ENCODE measurements at regions not wholly inside any gene's neighbourhood (a gene's known extent, or its start where the extent isn't known, plus 50 kb on each side); places are given as distances from the start of the nearest gene placed in this dataset.
"Not testable (repeated sequence)": the region's sequence is repeated elsewhere in the genome, so short reads cannot be mapped to it uniquely, and the experiment has no call there.

DNA sequence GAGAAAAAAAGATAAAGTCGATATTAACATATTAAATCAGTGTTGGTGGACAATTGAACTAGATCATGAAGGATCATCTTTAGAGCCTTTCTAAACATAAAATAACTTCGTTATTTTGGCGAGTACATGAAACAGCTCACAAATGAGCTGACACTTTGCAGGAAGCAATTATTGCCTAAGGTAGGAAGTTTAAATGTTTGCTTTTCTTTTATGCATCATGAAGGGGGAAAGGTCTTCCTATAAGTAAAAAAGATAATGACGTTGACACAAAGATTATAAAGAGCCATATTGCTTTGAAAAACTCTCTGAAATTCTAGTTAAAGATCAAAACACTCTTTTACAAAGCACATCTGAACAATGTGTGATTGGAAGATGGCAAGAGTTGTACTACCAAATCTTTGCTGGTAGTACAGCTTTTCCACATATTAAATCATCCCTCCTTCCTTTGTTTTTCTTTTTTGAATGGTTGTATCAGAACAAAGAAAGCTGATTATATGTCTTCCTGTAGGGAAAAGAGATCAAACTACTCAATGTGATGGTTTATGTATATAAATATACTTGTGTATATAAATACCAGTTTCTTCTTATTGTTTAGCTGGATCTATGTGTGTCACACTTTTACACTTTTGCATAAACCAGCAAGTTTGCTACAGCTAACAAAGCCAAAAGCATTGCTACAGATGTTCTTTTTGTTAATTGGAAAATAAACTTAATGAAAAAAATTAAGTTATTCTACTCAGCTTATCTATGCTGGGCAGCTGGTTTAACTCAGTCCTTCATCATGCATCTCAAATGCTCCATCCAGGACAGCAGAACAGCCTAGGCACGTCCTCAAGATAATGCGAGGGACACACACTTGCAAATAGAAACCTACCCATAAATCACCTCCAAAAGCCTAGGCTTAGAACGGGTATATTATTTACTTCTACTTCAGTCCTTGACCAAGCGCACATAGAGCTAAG, 850.8 kb upstream of the ROBO1 start:
- DNase-seq (ENCODE audit: low read depth): no peak
- no peak overlapping the region for H3K4me3 ChIP-seq (ENCODE audit: low read depth, low read length)
- TF ChIP-seq, protein P1, sequence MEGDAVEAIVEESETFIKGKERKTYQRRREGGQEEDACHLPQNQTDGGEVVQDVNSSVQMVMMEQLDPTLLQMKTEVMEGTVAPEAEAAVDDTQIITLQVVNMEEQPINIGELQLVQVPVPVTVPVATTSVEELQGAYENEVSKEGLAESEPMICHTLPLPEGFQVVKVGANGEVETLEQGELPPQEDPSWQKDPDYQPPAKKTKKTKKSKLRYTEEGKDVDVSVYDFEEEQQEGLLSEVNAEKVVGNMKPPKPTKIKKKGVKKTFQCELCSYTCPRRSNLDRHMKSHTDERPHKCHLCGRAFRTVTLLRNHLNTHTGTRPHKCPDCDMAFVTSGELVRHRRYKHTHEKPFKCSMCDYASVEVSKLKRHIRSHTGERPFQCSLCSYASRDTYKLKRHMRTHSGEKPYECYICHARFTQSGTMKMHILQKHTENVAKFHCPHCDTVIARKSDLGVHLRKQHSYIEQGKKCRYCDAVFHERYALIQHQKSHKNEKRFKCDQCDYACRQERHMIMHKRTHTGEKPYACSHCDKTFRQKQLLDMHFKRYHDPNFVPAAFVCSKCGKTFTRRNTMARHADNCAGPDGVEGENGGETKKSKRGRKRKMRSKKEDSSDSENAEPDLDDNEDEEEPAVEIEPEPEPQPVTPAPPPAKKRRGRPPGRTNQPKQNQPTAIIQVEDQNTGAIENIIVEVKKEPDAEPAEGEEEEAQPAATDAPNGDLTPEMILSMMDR (IDR thresholded peaks at IDR 0.05; ENCODE audit: insufficient read depth, low read length): no peak

DNA sequence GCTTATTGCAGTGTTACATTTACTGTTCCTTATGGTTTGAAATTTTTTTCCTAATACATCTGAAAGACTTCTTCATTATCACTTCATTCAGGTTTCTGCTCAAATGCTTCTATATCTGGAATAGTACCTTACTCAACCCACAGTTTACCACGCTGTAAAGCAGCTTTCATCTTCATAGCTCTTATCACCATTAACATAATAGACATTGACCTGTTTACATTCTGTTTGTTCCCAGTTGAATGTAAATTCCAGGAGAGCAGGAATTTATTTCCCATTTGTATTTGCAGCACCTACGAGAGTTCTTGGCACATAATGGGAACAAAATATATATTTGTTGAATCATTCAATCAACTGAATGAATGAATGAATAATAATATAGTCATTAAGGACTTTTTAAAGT, 844.6 kb upstream of the ROBO1 start:
- TF ChIP-seq, protein P1 (IDR thresholded peaks at IDR 0.05; ENCODE audit: insufficient read depth, low read length): no peak

DNA sequence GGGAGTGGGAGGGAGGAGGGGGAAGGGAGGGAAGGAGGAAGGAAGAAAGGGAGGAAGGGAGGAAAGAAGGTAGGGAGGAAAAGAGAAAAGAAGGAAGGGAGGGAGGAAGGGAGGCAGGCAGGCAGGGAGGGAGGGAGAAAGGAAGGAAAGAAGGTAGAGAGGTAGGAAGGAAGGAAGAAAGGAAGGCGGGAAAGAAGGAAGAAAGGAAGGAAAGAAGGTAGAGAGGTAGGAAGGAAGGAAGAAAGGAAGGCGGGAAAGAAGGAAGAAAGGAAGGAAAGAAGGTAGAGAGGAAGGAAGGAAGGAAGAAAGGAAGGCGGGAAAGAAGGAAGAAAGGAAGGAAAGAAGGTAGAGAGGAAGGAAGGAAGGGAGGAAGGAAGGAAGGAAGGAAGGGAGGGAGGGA, 840.3 kb upstream of the ROBO1 start:
- not testable (repeated sequence) for DNase-seq (ENCODE audit: low read depth); H3K4me3 ChIP-seq (ENCODE audit: low read depth, low read length)

More for the DNA sequence above, 844.6 kb upstream of the ROBO1 start:
- H3K4me3 ChIP-seq (ENCODE audit: low read depth, low read length): no peak overlapping the region
- no peak for DNase-seq (ENCODE audit: low read depth)

DNA sequence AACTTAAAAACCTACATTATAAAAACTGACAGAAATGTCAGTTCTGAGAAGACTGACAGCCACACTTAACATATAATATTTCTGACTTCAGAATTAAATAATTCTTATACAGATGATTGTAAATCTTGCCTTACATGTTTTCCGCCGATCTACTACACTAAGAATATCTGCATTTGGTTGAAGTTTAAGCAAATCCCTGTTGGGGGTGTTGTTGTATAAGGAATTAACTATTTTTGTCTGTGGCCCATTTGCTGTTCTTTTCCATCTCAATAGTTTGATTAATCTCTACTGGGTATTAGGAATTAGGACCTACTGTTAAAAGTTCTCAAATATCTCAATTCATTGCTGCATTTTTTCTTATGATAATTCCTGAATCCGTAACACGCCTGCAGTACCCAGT, 838.3 kb upstream of the ROBO1 start:
- no peak for DNase-seq (ENCODE audit: low read depth)
- H3K4me3 ChIP-seq (ENCODE audit: low read depth, low read length): no peak overlapping the region
- TF ChIP-seq, protein P1 (IDR thresholded peaks at IDR 0.05; ENCODE audit: insufficient read depth, low read length): no peak

DNA sequence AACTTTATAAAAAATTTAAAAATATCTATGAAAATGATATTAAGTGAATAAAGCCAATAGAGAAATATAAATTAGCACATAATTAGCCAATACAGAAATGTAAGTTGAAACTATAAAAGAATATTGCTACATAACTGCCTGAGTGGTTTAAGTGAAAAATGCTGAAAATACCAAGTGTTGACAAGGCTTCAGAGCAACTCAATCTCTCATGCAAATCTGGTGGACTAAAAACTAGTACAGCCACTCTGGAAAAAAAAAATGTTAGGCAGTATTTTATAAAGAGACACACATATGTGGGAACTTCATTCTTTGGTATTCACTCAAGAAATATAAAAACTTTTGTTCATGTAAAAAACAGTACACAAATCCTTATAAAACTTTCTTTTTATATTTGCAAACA, 833.7 kb upstream of the ROBO1 start:
- TF ChIP-seq, protein P1 (IDR thresholded peaks at IDR 0.05; ENCODE audit: insufficient read depth, low read length): no peak
- H3K4me3 ChIP-seq (ENCODE audit: low read depth, low read length): no peak overlapping the region
- DNase-seq (ENCODE audit: low read depth): no peak

DNA sequence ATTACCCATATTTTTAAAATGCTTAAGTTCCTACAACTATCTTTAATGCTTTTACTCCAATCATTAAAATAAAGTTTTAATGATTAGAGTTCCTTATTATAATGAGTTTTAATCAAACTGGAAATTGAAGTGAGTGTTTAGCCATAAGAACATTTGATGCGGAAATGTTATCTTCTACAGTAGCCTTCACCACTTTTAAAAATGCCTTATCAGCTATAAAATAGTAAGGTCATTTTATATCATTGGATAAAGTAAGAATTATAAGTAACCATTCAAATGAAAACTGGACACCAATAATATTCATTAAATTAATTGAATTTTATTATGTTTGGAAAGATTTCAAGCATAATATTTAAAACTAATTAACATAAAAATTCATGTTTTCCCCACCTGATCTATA, 825.0 kb upstream of the ROBO1 start:
- no peak overlapping the region for H3K4me3 ChIP-seq (ENCODE audit: low read depth, low read length)
- no peak for DNase-seq (ENCODE audit: low read depth)
- TF ChIP-seq, protein P1 (IDR thresholded peaks at IDR 0.05; ENCODE audit: insufficient read depth, low read length): no peak

DNA sequence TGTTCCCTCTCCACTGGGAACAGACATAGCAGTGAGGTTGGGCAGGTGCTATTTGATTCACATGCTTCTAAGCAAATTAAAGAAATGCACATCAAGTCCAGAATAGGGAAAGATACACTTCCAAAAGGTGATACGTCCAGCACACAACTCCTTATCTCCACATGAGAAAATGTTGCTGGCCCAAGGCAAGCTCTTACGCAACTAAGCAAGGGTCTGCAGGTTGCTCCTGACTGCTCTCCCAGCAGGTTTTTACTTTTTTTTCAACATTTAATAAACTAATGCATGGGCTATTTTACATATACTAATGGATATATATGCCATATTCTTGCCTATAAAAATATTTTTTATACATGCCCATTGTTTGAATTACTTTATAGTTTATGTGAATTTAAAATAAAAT, 818.5 kb upstream of the ROBO1 start:
- TF ChIP-seq, protein P1 (IDR thresholded peaks at IDR 0.05; ENCODE audit: insufficient read depth, low read length): no peak
- DNase-seq (ENCODE audit: low read depth): no peak
- no peak overlapping the region for H3K4me3 ChIP-seq (ENCODE audit: low read depth, low read length)
